A549 (cell line): ENCODE measurements at regions not wholly inside any gene's neighbourhood (a gene's known extent, or its start where the extent isn't known, plus 50 kb on each side); places are given as distances from the start of the nearest gene placed in this dataset.

Source experiments
- ATAC-seq, 2 experiments: fragments of 200-7000 bp in 1 of 2; fragments of >200 bp in 1 of 2; cut with Nextera tagmentation in 1 of 2; cut with Tn5 transposase in 1 of 2; 3 replicates each; pipeline versions ENCODE4 v1.8.0 to v1.9.1; 2018 to 2020; ENCODE audit warnings: mild to moderate bottlenecking in 1 of 2, moderate library complexity in 1 of 2
- CTCF ChIA-PET: fragments of 300-600 bp; sonication (Branson Sonifier 250); formaldehyde crosslinking; extraction: SDS; loops from one replicate; lab custom pipeline; 2021; ENCODE audit warnings: antibody characterized with exemption, inconsistent platforms; lab: Yijun Ruan, JAX
- POLR2A ChIA-PET: fragments of 350-600 bp; formaldehyde crosslinking; extraction: SDS; loops from one replicate; lab custom pipeline; 2021; ENCODE audit warnings: antibody characterized with exemption, inconsistent platforms; lab: Yijun Ruan, JAX
- DNase-seq, 2 experiments: peaks; one replicate each; pipeline versions ENCODE4 v3.0.0 to v3.0.0-alpha.2; 2011 to 2016; ENCODE audit warnings: low read depth in 1 of 2, low spot score in 1 of 2
- FAIRE-seq: peaks from 2 replicates; lab custom pipeline; 2011; peaks lifted over from hg19 to GRCh38; lab: Jason Lieb, UNC
- H3K27ac ChIP-seq, 2 experiments: fragments of >200 bp; sonication (Bioruptor Twin); formaldehyde crosslinking; 3 replicates each; pipeline ENCODE4 v1.5.1; 2016 to 2017
- H3K4me1 ChIP-seq: fragments of >200 bp; sonication (Bioruptor Twin); formaldehyde crosslinking; 3 replicates; pipeline ENCODE4 v1.6.1; 2016
- H3K4me2 ChIP-seq: fragments of >200 bp; sonication (Bioruptor Twin); formaldehyde crosslinking; 3 replicates; pipeline ENCODE4 v1.6.1; 2016
- H3K4me3 ChIP-seq: fragments of >200 bp; sonication (Bioruptor Twin); formaldehyde crosslinking; 3 replicates; pipeline ENCODE4 v1.5.1; 2016
- H3K9me3 ChIP-seq: fragments of >200 bp; sonication (Bioruptor Twin); formaldehyde crosslinking; 3 replicates; pipeline ENCODE4 v1.6.1; 2016
- CBX2 ChIP-seq: fragments of 200-600 bp; sonication (generic); IDR thresholded peaks from 2 replicates; pipeline ENCODE4 v1.6.1; 2016; ENCODE audit warnings: low read depth, mild to moderate bottlenecking, borderline replicate concordance
- CHD4 ChIP-seq: fragments of 200-600 bp; sonication (generic); IDR thresholded peaks from 2 replicates; pipeline ENCODE4 v1.6.1; 2016; ENCODE audit warnings: antibody characterized with exemption, mild to moderate bottlenecking, borderline replicate concordance
- EHF ChIP-seq: fragments of 250-450 bp; sonication (Bioruptor Pico); IDR thresholded peaks from 2 replicates; pipeline ENCODE4 v1.5.0; 2020; ENCODE audit warnings: mild to moderate bottlenecking
- EP300 ChIP-seq, 2 experiments: fragments of >200 bp; sonication (Bioruptor Twin); formaldehyde crosslinking; IDR thresholded peaks; 2 replicates in 1 of 2; 3 replicates in 1 of 2; pipeline ENCODE4 v1.6.1; 2016 to 2017
- ESRRA ChIP-seq: fragments of 150-350 bp; IDR thresholded peaks from 2 replicates; pipeline ENCODE4 v1.6.1; 2014; ENCODE audit warnings: mild to moderate bottlenecking, low read length, borderline replicate concordance
- FOSB ChIP-seq: fragments of 250-450 bp; sonication (Bioruptor Pico); IDR thresholded peaks from 2 replicates; pipeline ENCODE4 v1.5.0; 2020; ENCODE audit warnings: mild to moderate bottlenecking, moderate library complexity
- GATA3 ChIP-seq: IDR thresholded peaks from 2 replicates; pipeline ENCODE4 v1.6.1; 2012; ENCODE audit warnings: borderline replicate concordance
- HMGXB4 ChIP-seq: fragments of 250-450 bp; sonication (Bioruptor Pico); IDR thresholded peaks from 2 replicates; pipeline ENCODE4 v1.5.0; 2021; ENCODE audit warnings: mild to moderate bottlenecking, moderate library complexity, borderline replicate concordance
- KDM5A ChIP-seq: fragments of 200-600 bp; sonication (generic); IDR thresholded peaks from 2 replicates; pipeline ENCODE4 v1.6.1; 2016; ENCODE audit warnings: antibody characterized with exemption, mild to moderate bottlenecking
- MAFK ChIP-seq: fragments of 450-650 bp; IDR thresholded peaks from 2 replicates; pipeline ENCODE4 v1.6.1; 2014; ENCODE audit not compliant: partially characterized antibody
- NFE2L2 ChIP-seq: fragments of 150-350 bp; conservative IDR thresholded peaks from 2 replicates; pipeline ENCODE4 v1.6.1; 2014; ENCODE audit warnings: low read length
- NR3C1 ChIP-seq: fragments of >200 bp; sonication (Bioruptor Twin); formaldehyde crosslinking; IDR thresholded peaks from 3 replicates; pipeline ENCODE4 v1.6.1; 2017
- PHF8 ChIP-seq: fragments of 200-600 bp; sonication (generic); IDR thresholded peaks from 2 replicates; pipeline ENCODE4 v1.6.1; 2016; ENCODE audit warnings: low read depth, mild to moderate bottlenecking, antibody characterized with exemption, moderate library complexity, borderline replicate concordance
- POLR2A ChIP-seq: IDR thresholded peaks from 2 replicates; pipeline ENCODE4 v1.6.1; 2012; ENCODE audit warnings: mild to moderate bottlenecking, low read length
- POLR2AphosphoS2 ChIP-seq: conservative IDR thresholded peaks from 2 replicates; pipeline ENCODE4 v1.6.1; 2012; ENCODE audit warnings: low read length, improper control_type of control experiment, inconsistent platforms
- RCOR1 ChIP-seq: fragments of 150-350 bp; IDR thresholded peaks from 2 replicates; pipeline ENCODE4 v1.6.1; 2014; ENCODE audit warnings: antibody characterized with exemption, low read length, low read depth
- REST ChIP-seq: fragments of 200-600 bp; sonication (generic); IDR thresholded peaks from 2 replicates; pipeline ENCODE4 v1.6.1; 2016; ENCODE audit warnings: antibody characterized with exemption, mild to moderate bottlenecking, moderate library complexity
- SMC3 ChIP-seq: fragments of >200 bp; sonication (Bioruptor Twin); formaldehyde crosslinking; IDR thresholded peaks from 3 replicates; pipeline ENCODE4 v1.6.1; 2018; ENCODE audit warnings: inconsistent platforms
- SREBF2 ChIP-seq: fragments of 450-650 bp; IDR thresholded peaks from 2 replicates; pipeline ENCODE4 v1.6.1; 2014; ENCODE audit warnings: mild to moderate bottlenecking, moderate library complexity
- TFCP2L1 ChIP-seq: fragments of 250-450 bp; sonication (Bioruptor Pico); IDR thresholded peaks from 2 replicates; pipeline ENCODE4 v1.5.0; 2021; ENCODE audit warnings: mild to moderate bottlenecking
- TP53 ChIP-seq: fragments of 250-450 bp; sonication (Bioruptor Pico); IDR thresholded peaks from 2 replicates; pipeline ENCODE4 v1.5.0; 2021; ENCODE audit warnings: mild to moderate bottlenecking, moderate library complexity
- ZFP36 ChIP-seq: fragments of 450-650 bp; IDR thresholded peaks from 2 replicates; pipeline ENCODE4 v1.6.1; 2014; ENCODE audit warnings: borderline replicate concordance; ENCODE audit not compliant: partially characterized antibody
- ZNF302 ChIP-seq: fragments of 250-450 bp; sonication (Bioruptor Pico); IDR thresholded peaks from 2 replicates; pipeline ENCODE4 v1.9.0; 2021; ENCODE audit warnings: inconsistent platforms, mild to moderate bottlenecking, moderate library complexity
- ZSCAN20 ChIP-seq: fragments of 250-450 bp; sonication (Bioruptor Pico); IDR thresholded peaks from 2 replicates; pipeline ENCODE4 v1.8.0; 2022; ENCODE audit warnings: mild to moderate bottlenecking, moderate library complexity
- WGBS: methylation state at CpG from one replicate; pipeline ENCODE4 v1.1.6; 2017; ENCODE audit errors: missing lambda C conversion rate; 5-methylcytosine and 5-hydroxymethylcytosine counted together
- TF ChIP-seq, protein P1 (sequence below): fragments of 250-450 bp; sonication (Bioruptor Pico); IDR thresholded peaks from 2 replicates; pipeline ENCODE4 v1.5.0; 2020; ENCODE audit warnings: low read depth, mild to moderate bottlenecking, moderate library complexity

DNA sequence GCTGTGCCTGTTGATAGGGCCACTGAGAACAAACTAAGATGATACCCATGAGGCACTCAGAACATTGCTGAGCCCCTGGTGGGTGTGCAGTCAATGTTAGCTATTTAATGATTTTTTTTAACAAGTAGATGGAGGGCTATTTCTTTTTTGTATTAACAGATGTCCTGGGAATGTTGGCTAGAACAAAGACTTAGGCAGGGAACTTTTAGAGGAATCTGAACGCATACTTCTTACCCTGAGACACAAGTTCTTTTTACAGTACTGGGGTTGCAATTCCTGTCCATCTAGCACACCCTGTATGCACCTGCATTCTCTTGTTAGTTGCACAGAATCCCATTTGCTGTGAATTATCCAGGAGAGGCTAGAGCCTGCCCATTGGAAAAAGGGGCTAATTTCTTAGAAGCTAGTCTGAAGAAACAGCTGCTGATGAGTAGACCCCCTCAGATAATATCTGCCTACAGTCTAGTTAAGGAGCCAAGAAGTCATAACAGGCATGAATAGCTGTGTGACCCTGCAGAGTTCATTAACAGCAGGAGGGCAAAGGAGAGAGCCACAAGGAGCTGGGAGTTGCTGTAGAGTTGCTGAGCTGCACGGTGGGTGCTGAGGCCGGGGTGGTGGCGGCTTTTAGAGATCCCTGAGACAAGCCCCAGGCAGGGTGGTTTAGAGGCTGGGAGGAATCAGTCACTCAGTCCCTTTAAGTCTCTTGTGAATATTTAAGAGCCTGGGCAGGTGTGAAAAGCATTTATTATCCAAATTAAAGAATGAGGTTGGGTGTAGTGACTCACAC, 103.7 kb upstream of the FZD8 start:
- POLR2A ChIA-PET = no interaction called here
- FAIRE-seq (no peak), ATAC-seq (no peak), DNase-seq (no peak)
- TF ChIP-seq POLR2AphosphoS2 (no peak), EHF (CRISPR knock-in tag) (no peak), FOSB (CRISPR knock-in tag) (no peak), KDM5A (no peak), SMC3 (no peak), CBX2 (no peak), ZFP36 (no peak), CHD4 (no peak), NFE2L2 (no peak), PHF8 (no peak), SREBF2 (no peak), MAFK (no peak), REST (no peak), ZNF302 (CRISPR knock-in tag) (no peak)
- TF ChIP-seq, protein P1, sequence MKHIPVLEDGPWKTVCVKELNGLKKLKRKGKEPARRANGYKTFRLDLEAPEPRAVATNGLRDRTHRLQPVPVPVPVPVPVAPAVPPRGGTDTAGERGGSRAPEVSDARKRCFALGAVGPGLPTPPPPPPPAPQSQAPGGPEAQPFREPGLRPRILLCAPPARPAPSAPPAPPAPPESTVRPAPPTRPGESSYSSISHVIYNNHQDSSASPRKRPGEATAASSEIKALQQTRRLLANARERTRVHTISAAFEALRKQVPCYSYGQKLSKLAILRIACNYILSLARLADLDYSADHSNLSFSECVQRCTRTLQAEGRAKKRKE (CRISPR knock-in tag) = no peak
- WGBS = 70% methylated on average over 4 of the region's 4 CpGs
- H3K4me2 ChIP-seq = no peak overlapping the region
- no peaks in the 10 kb centered on the region for H3K9me3 ChIP-seq
- H3K4me3 ChIP-seq = no peak overlapping the region
- no peaks in the 10 kb centered on the region for H3K4me1 ChIP-seq
- CTCF ChIA-PET = interaction anchor here (1.2 kb wide), 1 partner anchor 9 kb away, joined by 3 read pairs; no protein-coding TSS in a partner anchor
- no peak overlapping the region for H3K27ac ChIP-seq

DNA sequence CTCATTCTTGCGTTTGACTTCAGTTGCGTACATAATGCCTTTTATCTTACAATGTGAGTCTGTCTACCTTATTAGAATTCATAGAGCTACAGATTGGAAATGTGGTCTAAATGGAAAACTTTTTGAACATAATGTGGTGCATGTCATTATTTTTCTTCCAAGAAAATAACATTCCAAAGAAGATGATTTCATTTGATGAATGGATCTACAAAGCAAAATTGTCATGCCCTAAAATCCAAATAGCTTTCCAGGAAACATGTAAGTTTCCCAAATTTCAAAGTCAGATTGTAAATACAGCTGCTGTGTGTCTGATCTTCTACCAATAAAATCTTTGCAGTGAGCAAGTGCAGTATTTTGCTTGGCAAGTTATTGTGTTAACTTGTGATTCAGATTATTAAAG, 101.8 kb upstream of the FZD8 start:
- Histone ChIP-seq H3K9me3 (no peaks in the 10 kb centered on the region), H3K27ac (no peak overlapping the region), H3K4me3 (no peak overlapping the region), H3K4me2 (no peak overlapping the region), H3K4me1 (no peaks in the 10 kb centered on the region)
- ChIA-PET CTCF (no interaction called here), POLR2A (no interaction called here)
- ATAC-seq (no peak), FAIRE-seq (no peak), DNase-seq (no peak)
- TF ChIP-seq CHD4 = no peak
- TF ChIP-seq HMGXB4 (CRISPR knock-in tag) = no peak
- no peak for TF ChIP-seq ESRRA
- TF ChIP-seq POLR2AphosphoS2 = no peak
- no peak for TF ChIP-seq POLR2A
- no peak for TF ChIP-seq TFCP2L1 (CRISPR knock-in tag)
- TF ChIP-seq RCOR1 = no peak
- no peak for TF ChIP-seq NR3C1
- no peak for TF ChIP-seq ZFP36
- no peak for TF ChIP-seq EP300 (IDR thresholded peaks at IDR 0.05)
- TF ChIP-seq TP53 (CRISPR knock-in tag) = no peak
- no peak for TF ChIP-seq ZSCAN20
- TF ChIP-seq GATA3 = no peak
- 72% methylated on average over 2 of the region's 2 CpGs for WGBS
